Non-pigmented ciliary epithelial cell (primary cell): ENCODE measurements at regions not wholly inside any gene's neighbourhood (a gene's known extent, or its start where the extent isn't known, plus 50 kb on each side); places are given as distances from the start of the nearest gene placed in this dataset.

ENCODE experiments used
- DNase-seq: peaks from one replicate; pipeline ENCODE4 v3.0.0-alpha.2; 2010; ENCODE audit warnings: low read depth

DNA sequence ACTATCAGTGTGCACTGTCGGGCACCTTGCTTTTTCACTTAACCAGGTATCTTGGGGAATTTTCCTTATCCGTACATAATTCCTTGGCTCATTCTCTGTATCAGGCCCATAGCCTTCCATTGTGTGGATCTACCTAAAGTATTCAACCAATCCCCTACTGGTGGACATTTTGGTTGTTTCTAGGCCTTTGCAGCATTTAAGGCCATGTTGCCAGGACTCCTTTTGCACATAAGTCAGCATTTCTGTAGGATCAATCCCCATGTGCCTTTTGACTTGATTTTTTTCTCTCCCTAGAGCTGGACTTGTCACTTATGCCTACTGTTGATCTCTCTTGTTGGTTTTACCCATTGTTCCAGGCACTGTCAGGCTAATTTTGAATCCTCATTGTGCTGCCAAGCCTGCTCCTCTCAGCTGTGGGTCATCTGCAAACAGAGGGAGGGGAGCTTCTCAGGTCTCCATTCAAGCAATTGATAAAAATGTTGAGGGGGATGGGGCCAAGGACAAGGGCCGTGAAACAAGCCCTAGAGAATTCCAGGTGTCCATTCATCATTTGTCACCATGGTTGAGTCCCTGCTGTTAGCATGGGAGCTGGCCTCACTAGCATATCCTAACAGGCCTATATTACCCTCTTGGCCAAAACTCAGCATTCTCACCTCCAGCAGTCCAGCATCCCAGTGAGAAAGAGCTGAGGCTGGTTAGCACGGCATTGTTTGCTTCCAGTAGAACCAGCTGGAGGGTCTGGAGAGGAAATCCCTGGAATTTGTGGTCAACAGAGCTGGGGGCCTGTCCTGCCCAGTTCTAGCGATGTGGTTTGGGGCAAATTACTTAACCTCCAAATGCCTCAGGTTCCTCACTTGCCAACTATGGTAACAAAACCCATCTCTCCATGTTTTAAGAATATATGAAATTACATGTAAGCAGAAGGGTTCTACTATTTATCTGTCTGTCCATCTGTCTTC lies 178.4 kb downstream of the MRPL14 start:
- DNase-seq, result no peak

GRCh38 chr6:43947860-43948259 lies 177.8 kb downstream of the VEGFA start:
- DNase-seq, result no peak

DNA sequence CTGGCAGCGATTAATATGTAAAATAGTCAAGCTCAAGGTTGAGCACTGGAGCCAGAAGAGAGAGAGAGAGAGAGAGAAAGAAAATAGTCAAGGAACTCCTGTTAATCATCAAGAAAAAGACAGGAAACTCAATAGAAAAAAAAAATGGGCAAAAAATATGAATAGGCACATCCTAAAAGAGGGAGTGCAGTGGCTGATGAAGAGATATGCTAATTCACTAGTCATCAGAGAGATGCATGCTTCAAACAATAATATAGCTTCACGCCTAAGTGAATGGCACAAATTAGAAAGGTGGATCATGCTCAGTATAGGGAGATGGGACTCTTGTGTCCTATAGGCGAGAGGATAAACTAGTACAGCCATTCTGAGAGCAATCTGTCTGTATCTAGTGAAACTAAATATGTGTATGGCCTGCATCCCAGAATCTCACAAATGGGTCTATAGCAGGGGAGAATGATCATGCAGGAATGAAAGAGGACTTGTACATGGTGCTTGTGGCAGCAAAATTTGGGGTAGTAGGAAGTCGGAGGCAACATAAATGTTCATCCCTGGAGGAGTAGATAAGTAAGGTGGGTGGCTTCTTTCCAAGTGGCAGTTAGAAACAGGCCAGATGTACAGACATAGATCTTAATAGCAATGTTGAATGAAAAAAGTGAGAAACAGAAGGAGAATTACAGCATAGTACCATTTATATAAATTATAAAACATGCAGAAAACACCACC lies 176.8 kb downstream of the VEGFA start:
- no peak for DNase-seq

- no peak for DNase-seq
These were observed 175.7 kb downstream of the VEGFA start for GRCh38 chr6:43945768-43946080.

- DNase-seq, result no peak
These were observed 175.1 kb downstream of the VEGFA start for GRCh38 chr6:43944908-43945767.

GRCh38 chr6:43943781-43944250 lies 173.8 kb downstream of the VEGFA start:
- no peak for DNase-seq

DNA sequence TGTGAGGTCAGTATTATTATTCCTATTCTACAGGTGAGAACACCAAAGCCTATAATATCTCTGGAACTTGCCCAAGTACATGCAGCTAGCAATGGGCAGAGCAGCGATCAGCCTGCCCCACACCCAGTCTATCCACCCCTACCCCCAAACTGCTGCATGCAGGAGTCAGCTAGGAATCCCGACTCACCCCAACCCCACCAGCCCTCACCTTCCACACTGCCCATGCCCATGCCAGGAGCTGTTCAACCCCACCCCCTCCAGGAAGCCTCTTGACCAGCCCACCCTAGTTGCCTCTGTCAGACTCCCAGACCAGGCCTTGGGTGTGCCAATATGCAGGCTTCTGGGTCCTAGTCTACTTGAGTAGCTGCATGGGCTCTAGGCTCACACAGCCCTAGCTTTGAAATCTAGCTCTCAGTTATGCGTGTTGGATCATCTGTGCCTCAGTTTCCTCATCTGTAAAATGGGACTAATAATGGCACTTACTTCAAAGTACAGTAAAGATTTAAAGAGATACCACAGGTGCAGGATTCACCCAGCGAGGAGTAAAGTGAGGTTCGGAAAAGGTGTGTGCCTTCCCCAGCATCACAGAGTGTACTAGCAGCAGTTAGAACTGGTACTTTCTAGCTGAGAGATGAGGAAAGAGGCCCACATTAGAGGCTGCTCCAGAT lies 173.2 kb downstream of the VEGFA start:
- no peak for DNase-seq

DNA sequence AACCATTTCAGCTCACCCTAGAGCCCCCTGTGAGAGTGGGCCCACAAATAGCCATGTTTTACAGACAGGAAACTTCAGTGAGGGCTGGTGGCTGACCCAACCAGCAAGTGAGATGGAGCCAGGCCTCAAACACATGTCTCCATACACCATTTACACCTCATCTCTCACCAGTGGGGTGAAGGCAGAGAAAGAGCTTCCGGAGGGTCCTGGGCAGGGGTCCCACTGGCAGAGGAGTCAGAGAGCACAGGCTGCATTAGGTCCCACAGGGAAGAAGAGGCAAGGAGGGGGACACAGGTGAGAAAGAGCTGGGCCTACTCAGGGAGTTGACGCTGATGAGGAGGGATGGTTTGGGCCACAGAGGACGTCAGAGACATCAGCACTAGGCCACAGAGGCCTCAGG lies 172.6 kb downstream of the VEGFA start:
- no peak for DNase-seq

GRCh38 chr6:43942011-43942442 lies 172.0 kb downstream of the VEGFA start:
- no peak for DNase-seq

DNA sequence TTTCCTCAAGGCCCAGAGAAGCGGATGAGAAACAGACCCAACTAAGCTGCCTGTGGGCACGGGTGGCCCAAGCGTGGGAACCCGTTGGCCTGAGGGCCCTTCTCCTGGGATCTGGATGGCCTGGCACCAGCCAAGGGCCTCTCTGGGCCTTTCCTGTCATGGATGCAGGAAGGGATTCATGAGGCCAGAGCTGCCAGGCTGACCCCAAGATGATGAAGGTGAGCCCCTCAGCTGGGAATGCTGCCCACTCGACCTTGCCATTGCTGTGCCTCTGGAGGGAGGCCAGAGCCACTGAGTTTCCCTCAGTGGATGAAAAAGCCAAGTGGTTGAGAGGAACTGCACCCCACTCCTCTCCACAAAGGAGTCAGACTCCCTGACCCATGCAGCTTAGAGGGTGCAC lies 171.2 kb downstream of the VEGFA start:
- no peak for DNase-seq

DNA sequence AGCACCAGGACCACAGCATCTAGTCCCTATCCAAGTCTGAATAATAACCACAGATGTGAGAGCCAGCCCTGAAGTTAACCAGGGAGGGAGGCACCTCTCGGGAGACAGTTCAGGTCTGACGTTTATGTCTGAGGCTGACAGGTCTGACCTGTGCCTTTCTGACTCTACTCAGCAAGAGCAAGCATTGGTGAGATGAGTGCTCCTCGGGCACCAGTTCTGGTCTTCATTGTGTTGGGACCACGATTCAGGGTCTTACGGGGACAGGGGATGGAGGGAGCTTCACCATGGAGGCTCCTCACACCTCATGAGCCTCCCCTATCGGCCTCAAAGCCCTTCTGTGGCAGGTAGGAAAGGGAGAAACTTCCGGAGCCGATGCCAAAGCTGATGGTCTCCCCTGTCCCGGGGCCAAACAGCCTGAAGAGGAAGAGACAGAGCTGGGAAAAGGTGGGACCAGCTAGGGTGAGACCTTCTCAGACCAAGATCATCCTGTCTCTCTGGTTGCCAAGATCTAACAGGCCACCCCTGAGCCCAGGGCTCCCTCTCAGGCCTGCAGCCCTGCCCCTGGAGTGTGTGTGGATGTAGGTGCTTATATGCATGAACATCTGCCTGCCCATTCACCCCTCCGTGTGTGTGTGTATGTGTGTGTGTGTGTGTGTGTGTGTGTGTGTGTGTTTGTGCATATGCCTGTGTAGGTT lies 170.5 kb downstream of the VEGFA start:
- DNase-seq, result no peak

DNA sequence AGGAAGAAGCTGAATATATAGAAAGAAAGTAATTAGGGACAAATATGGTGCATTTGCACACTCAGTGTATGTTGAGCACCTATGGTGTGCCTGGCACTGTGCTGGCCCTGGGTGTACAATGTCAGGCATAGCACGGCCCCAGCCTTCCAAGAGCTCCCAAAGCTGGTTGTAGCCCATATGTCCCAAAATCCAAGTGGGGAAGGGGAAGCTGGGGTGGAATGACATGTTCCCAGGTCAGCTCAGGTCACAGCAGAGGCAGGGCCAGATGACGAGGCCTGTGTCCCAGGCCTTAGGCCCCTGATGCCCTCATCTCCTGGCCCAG lies 170.0 kb downstream of the VEGFA start:
- no peak for DNase-seq

DNA sequence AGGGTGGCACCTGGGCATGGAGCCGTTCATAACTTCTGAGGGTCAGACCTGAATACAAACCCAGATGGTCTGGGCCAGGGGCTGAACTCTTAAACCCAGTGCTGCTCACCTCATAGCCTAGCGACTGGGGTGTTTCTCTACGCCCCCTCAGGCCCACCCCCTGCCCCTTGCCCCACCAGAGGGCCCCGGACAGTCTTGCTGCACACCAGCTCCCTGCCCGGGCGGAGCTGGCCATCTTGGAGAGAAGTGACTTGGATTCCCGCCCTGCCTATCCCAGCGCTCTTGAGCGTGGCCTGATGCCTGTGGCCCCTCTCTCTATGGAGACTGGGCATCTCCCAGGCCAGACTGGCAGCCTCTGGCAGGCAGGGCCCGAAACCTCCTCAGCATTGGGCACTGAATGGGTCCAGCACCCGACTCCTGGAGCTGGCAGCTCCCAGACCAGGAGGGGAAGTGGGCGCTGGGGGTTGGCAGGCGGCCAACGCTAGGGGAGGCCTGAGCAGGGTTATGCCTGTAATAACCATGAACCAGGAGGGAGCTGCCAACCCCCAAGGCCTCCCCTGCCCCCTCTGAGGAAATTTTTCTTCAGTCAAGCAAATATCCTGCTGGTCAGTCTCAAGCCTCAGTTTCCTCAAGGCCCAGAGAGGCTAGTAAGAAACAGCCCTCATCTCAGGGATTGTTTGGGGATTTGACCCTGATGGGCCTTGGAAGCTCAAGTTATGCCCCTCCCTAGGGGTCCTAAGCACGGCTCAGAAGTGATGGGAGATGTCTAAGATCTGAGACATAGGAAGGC lies 169.5 kb downstream of the VEGFA start:
- DNase-seq, result no peak

- DNase-seq, result no peak
These were observed 168.4 kb downstream of the VEGFA start for GRCh38 chr6:43938178-43939105.

GRCh38 chr6:43937236-43938177 lies 167.5 kb downstream of the VEGFA start:
- DNase-seq, result no peak

DNA sequence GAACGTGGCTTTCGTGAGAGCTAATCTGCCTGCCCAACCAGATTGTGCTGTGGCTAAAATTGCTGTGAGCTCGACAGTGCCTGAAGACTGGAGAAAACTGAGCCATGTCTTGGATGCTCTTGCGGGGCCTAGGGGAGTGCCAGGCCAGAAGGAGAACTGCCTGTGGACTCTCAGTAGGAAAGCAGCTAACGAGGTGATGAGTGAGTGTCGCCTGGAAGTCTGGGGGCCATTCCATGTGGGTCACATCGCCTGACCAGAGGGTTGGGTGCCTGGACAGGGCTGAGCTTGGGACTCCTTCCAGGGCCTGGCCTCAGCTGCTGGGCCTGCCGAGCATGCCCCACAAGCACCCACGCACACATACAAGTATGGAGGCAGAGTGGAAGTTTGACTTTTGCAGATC lies 166.5 kb downstream of the VEGFA start:
- DNase-seq, result no peak

DNA sequence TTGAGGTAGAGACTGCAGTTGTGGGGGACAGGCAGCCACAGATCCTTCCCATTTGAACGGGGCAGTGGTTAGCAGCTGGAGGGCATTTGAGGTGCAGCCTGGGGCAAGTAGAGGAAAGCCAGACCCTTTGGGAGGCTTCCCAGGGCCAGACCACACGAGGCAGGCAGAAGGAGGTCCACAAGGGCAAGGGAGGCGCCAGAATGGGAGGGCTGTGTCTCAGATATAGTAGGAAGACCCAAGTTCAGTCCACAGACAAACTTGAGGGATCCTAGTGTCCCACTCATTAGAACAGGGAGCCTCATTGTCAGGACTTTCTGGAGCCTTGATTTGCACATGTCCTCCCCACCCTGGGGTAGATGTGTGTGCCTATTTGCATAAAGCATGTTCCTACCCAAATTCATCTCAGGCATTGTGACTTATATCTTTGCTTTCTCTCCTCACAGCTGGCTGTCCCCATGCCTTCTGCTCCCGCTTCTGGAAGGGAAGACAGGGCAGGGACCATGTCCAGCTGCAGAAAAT lies 166.0 kb downstream of the VEGFA start:
- DNase-seq, result no peak
